CD4-positive, CD25-positive, alpha-beta regulatory T cell (primary cell): ENCODE measurements at regions not wholly inside any gene's neighbourhood (a gene's known extent, or its start where the extent isn't known, plus 50 kb on each side); places are given as distances from the start of the nearest gene placed in this dataset.

Experiments used
- ATAC-seq, 2 donors: fragments of 150-1000 bp; cut with Tn5 transposase; one replicate each; pipeline ENCODE4 v1.10.0; 2021; ENCODE audit warnings: low read depth in 2 of 2, moderate number of reproducible peaks in 2 of 2, moderate library complexity in 1 of 2
- DNase-seq, 3 donors: peaks; one replicate each; pipeline versions ENCODE4 v3.0.0 to v3.0.0-alpha.2; 2012 to 2022; ENCODE audit warnings: mixed read lengths in 1 of 3
- H3K27ac ChIP-seq: one replicate; pipeline ENCODE4 v1.7.0; 2013; ENCODE audit warnings: mild to moderate bottlenecking, low read length; ENCODE audit not compliant: insufficient read depth, poor library complexity, severe bottlenecking
- H3K27me3 ChIP-seq: one replicate; pipeline ENCODE4 v1.7.0; 2013; ENCODE audit warnings: low read length; ENCODE audit not compliant: control insufficient read depth, insufficient read depth
- H3K36me3 ChIP-seq: one replicate; pipeline ENCODE4 v1.7.0; 2013; ENCODE audit warnings: mild to moderate bottlenecking, low read length, moderate library complexity; ENCODE audit not compliant: control insufficient read depth, insufficient read depth
- H3K4me1 ChIP-seq: 2 replicates; pipeline ENCODE4 v1.7.0; 2013; ENCODE audit warnings: mild to moderate bottlenecking, low read length; ENCODE audit not compliant: insufficient read depth, control insufficient read depth, poor library complexity, severe bottlenecking
- H3K4me3 ChIP-seq: one replicate; pipeline ENCODE4 v1.7.0; 2013; ENCODE audit warnings: low read depth, mild to moderate bottlenecking, low read length, moderate library complexity
- H3K9me3 ChIP-seq, 2 experiments: 1 replicate in 1 of 2; 2 replicates in 1 of 2; pipeline ENCODE4 v1.7.0; 2013; ENCODE audit warnings: low read length in 2 of 2, mild to moderate bottlenecking in 1 of 2, moderate library complexity in 1 of 2; ENCODE audit not compliant: control insufficient read depth in 2 of 2
- H3K27ac Mint-ChIP-seq, 3 donors: one replicate each; pipeline ENCODE4 v1.8.0; 2020 to 2022; ENCODE audit warnings: mild to moderate bottlenecking in 3 of 3, mixed read lengths in 3 of 3, moderate library complexity in 2 of 3
- H3K27me3 Mint-ChIP-seq: one replicate; pipeline ENCODE4 v1.8.0; 2022; ENCODE audit warnings: mild to moderate bottlenecking, mixed read lengths
- H3K36me3 Mint-ChIP-seq: one replicate; pipeline ENCODE4 v1.8.0; 2020; ENCODE audit warnings: mixed read lengths
- H3K4me1 Mint-ChIP-seq, 4 donors: one replicate each; pipeline ENCODE4 v1.8.0; 2020 to 2022; ENCODE audit warnings: mixed read lengths in 4 of 4, mild to moderate bottlenecking in 1 of 4
- H3K4me3 Mint-ChIP-seq, 4 donors: one replicate each; pipeline ENCODE4 v1.8.0; 2020 to 2022; ENCODE audit warnings: mild to moderate bottlenecking in 4 of 4, mixed read lengths in 4 of 4, moderate library complexity in 3 of 4
- H3K9me3 Mint-ChIP-seq, 7 donors: one replicate each; pipeline ENCODE4 v1.8.0; 2020 to 2022; ENCODE audit warnings: mixed read lengths in 7 of 7, mild to moderate bottlenecking in 3 of 7, moderate library complexity in 2 of 7

DNA sequence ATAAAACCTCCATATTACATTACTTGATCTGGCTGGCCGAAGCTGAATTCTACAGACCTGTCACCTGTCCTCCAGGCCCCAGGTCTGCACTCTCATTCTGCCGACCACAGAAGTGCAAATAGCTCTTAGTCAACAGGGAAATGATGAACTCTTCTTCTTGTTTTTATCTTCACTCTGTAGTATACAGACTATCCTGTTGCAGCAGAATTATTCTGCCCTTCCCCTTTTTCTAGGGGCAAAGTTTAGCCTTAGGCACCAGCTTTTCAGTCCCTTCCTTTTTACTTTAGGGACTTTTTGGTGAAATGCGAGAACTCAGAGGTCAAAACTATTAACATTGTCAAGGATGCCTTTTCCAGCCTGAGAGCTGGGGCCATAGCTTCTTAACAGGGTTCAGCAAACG, 229.6 kb upstream of the EGLN3 start:
- H3K36me3 ChIP-seq, result no peaks in the 10 kb centered on the region
- Mint-ChIP-seq H3K36me3 (no peaks in the 10 kb centered on the region), H3K27me3 (peaks cover 4% of the 10 kb centered on the region), H3K4me3 (no peak overlapping the region), H3K4me1 (no peaks in the 10 kb centered on the region), H3K9me3 (peaks cover 0 to 2% (median 0%) of the 10 kb centered on the region in 7 donors), H3K27ac (no peak overlapping the region)
- H3K27me3 ChIP-seq, result no peaks in the 10 kb centered on the region
- no peaks in the 10 kb centered on the region for H3K4me1 ChIP-seq
- ATAC-seq (no peak), DNase-seq (no peak)
- no peaks in the 10 kb centered on the region for H3K9me3 ChIP-seq
- no peak overlapping the region for H3K27ac ChIP-seq
- H3K4me3 ChIP-seq, result no peak overlapping the region

DNA sequence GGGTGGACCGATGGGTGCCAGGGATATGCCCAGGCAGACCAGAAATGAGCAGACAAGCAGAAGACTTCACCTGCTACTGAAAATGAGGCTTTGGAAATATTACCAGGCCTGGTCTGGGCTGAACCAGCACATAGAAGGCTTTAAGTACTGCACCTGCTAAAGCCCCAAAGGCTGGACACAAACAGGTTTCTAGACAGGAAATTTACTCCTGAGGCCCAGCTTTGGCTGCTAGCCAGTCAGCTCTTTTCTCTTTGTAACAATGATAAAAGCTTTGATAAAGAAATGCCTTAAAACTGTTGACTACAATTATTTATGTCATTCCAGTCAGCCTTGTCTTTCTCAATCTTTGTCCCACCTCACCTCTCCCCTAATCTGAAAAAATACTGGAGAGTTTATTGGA, 228.9 kb upstream of the EGLN3 start:
- Histone ChIP-seq H3K4me3 (no peak overlapping the region), H3K27ac (no peak overlapping the region), H3K9me3 (no peaks in the 10 kb centered on the region), H3K4me1 (no peaks in the 10 kb centered on the region), H3K36me3 (no peaks in the 10 kb centered on the region), H3K27me3 (no peaks in the 10 kb centered on the region)
- Mint-ChIP-seq H3K4me1 (no peaks in the 10 kb centered on the region), H3K9me3 (peaks cover 0 to 2% (median 0%) of the 10 kb centered on the region in 7 donors), H3K36me3 (no peaks in the 10 kb centered on the region), H3K4me3 (no peak overlapping the region), H3K27me3 (peaks cover 4% of the 10 kb centered on the region), H3K27ac (no peak overlapping the region)
- ATAC-seq (no peak), DNase-seq (no peak)

DNA sequence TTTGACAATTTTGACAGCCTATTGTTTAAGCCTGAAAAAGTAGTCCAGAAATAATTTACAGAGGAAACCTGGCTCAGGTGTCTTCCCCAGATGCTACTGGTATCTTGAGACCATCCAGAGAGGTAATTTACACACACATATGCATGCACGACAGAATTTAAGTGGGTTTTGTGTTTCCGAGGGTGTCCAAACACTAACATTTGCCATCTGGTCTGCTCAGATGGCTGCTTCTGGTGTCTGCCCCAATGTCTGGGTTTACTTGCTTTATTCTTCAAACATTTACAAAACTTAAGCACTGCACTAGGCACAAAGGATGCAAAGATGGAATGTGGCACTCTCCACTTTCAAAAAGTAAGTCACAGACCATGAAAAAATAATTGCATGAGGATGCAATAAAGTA, 226.6 kb upstream of the EGLN3 start:
- Histone ChIP-seq H3K27me3 (no peaks in the 10 kb centered on the region), H3K27ac (no peak overlapping the region), H3K36me3 (no peaks in the 10 kb centered on the region), H3K4me3 (no peak overlapping the region), H3K4me1 (no peaks in the 10 kb centered on the region), H3K9me3 (no peaks in the 10 kb centered on the region)
- peaks cover 4% of the 10 kb centered on the region for H3K27me3 Mint-ChIP-seq
- peaks cover 0 to 3% (median 0%) of the 10 kb centered on the region in 7 donors for H3K9me3 Mint-ChIP-seq
- no peak overlapping the region for H3K27ac Mint-ChIP-seq
- H3K4me3 Mint-ChIP-seq, result no peak overlapping the region
- H3K36me3 Mint-ChIP-seq, result no peaks in the 10 kb centered on the region
- H3K4me1 Mint-ChIP-seq, result no peaks in the 10 kb centered on the region
- DNase-seq, result no peak
- ATAC-seq, result no peak

DNA sequence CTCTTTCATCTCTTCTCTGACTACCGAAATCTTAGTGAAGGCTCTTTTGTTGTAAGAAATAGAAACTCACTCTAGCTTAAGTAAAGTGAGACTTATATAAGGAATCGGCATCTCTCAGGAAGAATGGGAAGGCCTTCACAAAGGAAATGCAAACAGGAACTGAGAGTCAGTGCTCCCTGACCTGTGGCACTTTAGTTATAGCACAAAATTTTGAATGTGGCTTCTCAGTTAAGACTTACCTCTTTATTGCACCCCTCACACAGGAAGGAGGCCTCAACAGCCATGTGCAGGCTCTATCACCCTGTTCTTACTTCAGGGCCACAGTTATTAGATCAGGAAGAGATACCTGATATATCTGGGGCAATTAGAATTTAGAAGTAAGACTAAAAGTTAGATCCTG, 224.7 kb upstream of the EGLN3 start:
- no peaks in the 10 kb centered on the region for H3K27me3 ChIP-seq
- peaks cover 0 to 3% (median 0%) of the 10 kb centered on the region in 7 donors for H3K9me3 Mint-ChIP-seq
- H3K9me3 ChIP-seq, result no peaks in the 10 kb centered on the region
- no peak for ATAC-seq
- no peaks in the 10 kb centered on the region for H3K4me1 ChIP-seq
- H3K36me3 Mint-ChIP-seq, result no peaks in the 10 kb centered on the region
- no peak for DNase-seq
- no peaks in the 10 kb centered on the region for H3K27me3 Mint-ChIP-seq
- H3K4me3 Mint-ChIP-seq, result no peak overlapping the region
- H3K4me3 ChIP-seq, result no peak overlapping the region
- H3K4me1 Mint-ChIP-seq, result no peaks in the 10 kb centered on the region
- no peaks in the 10 kb centered on the region for H3K36me3 ChIP-seq
- no peak overlapping the region for H3K27ac ChIP-seq
- H3K27ac Mint-ChIP-seq, result no peak overlapping the region

DNA sequence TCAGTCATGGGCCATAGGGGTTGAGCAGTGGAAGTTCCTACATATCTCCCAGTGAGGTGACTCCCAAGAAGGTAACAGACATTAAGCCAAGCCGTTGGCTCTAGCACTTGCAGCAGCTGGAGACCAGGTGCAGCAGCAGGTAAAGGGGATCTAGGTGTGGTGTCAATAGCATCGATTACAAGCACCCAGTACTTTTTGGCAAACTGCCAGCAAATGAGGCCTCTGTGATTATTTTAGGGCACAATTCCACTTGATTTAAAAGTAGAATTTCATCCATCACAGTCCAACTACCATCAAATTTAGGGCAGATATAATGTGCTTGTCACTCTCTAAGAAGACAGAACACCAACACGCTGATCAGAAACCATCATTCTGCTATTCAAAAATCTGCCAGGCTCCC, 224.1 kb upstream of the EGLN3 start:
- H3K36me3 Mint-ChIP-seq, result no peaks in the 10 kb centered on the region
- H3K9me3 Mint-ChIP-seq, result peaks cover 0 to 5% (median 0%) of the 10 kb centered on the region in 7 donors
- Histone ChIP-seq H3K27me3 (no peaks in the 10 kb centered on the region), H3K36me3 (no peaks in the 10 kb centered on the region), H3K27ac (no peak overlapping the region), H3K4me3 (no peak overlapping the region), H3K4me1 (no peaks in the 10 kb centered on the region), H3K9me3 (no peaks in the 10 kb centered on the region)
- H3K4me3 Mint-ChIP-seq, result no peak overlapping the region
- no peaks in the 10 kb centered on the region for H3K27me3 Mint-ChIP-seq
- H3K4me1 Mint-ChIP-seq, result no peaks in the 10 kb centered on the region
- no peak overlapping the region for H3K27ac Mint-ChIP-seq
- ATAC-seq (no peak), DNase-seq (no peak)

DNA sequence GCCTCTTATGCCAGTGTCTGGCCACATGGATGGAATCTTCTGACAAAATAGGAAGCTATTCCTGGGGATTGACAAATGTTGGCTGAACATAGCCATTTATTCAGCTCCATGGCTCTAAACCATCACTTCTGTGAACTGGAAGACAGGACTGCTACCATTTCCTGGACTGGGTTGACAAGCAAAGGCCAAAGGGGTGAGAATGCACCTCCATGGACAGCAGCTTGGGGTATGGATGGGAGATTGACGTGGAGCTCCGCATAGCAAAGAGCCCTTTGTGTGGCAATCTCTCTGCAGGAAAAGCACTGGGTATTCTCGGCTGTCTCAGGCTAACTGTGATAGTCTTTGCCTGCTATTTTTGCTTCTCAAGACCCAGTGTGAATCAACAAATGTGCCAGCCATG, 223.0 kb upstream of the EGLN3 start:
- H3K4me1 Mint-ChIP-seq, result no peaks in the 10 kb centered on the region
- Histone ChIP-seq H3K4me3 (no peak overlapping the region), H3K36me3 (no peaks in the 10 kb centered on the region), H3K27ac (no peak overlapping the region), H3K27me3 (no peaks in the 10 kb centered on the region), H3K4me1 (no peaks in the 10 kb centered on the region), H3K9me3 (no peaks in the 10 kb centered on the region)
- H3K9me3 Mint-ChIP-seq, result peaks cover 0 to 5% (median 0%) of the 10 kb centered on the region in 7 donors
- H3K27me3 Mint-ChIP-seq, result no peaks in the 10 kb centered on the region
- no peaks in the 10 kb centered on the region for H3K36me3 Mint-ChIP-seq
- no peak overlapping the region for H3K4me3 Mint-ChIP-seq
- no peak for DNase-seq
- no peak for ATAC-seq
- H3K27ac Mint-ChIP-seq, result no peak overlapping the region

DNA sequence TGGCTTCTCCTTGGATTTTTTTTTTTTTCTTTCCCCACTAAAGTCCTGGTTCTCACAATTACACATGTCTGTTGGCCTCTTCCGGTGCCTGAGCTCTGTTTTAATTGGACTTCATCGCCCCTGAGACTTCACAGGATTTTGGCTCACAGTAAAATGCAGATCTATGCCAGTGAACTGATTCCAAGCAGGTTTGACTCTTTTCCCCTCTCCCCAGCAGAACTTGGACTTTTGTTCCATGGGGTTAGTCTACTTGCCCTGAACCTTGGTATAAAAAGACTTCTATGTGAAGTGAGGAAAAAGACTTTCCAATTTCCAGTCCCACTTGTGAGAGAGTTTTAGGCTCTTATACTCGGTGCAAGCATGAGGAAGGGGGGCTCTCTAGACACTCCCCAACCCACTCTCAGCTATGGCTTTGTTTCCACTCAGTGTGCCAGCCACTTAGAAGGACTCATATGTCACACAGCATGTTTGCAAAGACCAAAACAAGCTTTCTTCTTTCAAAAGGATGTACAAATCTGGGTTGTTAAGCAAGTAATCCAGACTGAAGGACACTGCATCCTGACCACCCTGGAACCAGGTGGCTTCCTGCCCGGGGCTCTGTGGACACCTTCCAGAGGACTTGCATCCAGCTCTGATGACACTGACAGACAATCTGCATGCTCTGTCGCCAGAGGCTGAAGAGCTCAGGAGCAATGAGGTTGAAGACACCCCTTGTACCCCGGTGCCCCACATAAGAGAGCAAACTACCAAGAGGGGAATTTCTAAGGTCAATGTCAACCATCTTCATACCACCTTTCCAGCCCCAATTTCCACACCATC, 221.9 kb upstream of the EGLN3 start:
- Histone ChIP-seq H3K36me3 (no peaks in the 10 kb centered on the region), H3K4me3 (no peak overlapping the region), H3K4me1 (no peaks in the 10 kb centered on the region), H3K27ac (no peak overlapping the region), H3K9me3 (no peaks in the 10 kb centered on the region), H3K27me3 (no peaks in the 10 kb centered on the region)
- ATAC-seq, result no peak
- Mint-ChIP-seq H3K27me3 (no peaks in the 10 kb centered on the region), H3K9me3 (peaks cover 0 to 7% (median 0%) of the 10 kb centered on the region in 7 donors), H3K4me1 (no peaks in the 10 kb centered on the region), H3K27ac (no peak overlapping the region), H3K4me3 (no peak overlapping the region), H3K36me3 (no peaks in the 10 kb centered on the region)
- DNase-seq, result no peak

DNA sequence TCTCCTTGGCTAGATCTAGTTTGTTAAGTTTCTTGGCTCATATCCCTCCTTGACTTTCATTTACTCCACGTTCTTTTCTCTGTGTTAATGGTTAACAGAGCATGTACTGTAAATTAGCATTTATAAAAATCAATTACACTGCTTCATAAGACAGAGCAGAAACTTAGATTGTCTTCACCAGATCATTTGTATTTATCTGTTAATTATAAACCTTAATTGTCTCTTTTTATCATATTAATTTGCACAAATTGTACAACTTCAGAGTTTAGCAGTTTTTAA, 221.2 kb upstream of the EGLN3 start:
- DNase-seq, result no peak
- no peak for ATAC-seq
- Mint-ChIP-seq H3K4me3 (no peak overlapping the region), H3K27ac (no peak overlapping the region), H3K9me3 (peaks cover 0 to 7% (median 0%) of the 10 kb centered on the region in 7 donors), H3K27me3 (no peaks in the 10 kb centered on the region), H3K4me1 (no peaks in the 10 kb centered on the region), H3K36me3 (no peaks in the 10 kb centered on the region)
- Histone ChIP-seq H3K4me1 (no peaks in the 10 kb centered on the region), H3K4me3 (no peak overlapping the region), H3K9me3 (no peaks in the 10 kb centered on the region), H3K27ac (no peak overlapping the region), H3K27me3 (no peaks in the 10 kb centered on the region), H3K36me3 (no peaks in the 10 kb centered on the region)
